A549 (cell line): ENCODE measurements at regions not wholly inside any gene's neighbourhood (a gene's known extent, or its start where the extent isn't known, plus 50 kb on each side); places are given as distances from the start of the nearest gene placed in this dataset.

ENCODE experiments used
- CTCF ChIP-seq: fragments of >200 bp; sonication (Bioruptor Twin); formaldehyde crosslinking; IDR thresholded peaks from 3 replicates; pipeline ENCODE4 v1.5.1; 2016
- ESRRA ChIP-seq: fragments of 150-350 bp; IDR thresholded peaks from 2 replicates; pipeline ENCODE4 v1.6.1; 2014; ENCODE audit warnings: mild to moderate bottlenecking, low read length, borderline replicate concordance
- HES2 ChIP-seq: fragments of >200 bp; sonication (Bioruptor Twin); formaldehyde crosslinking; IDR thresholded peaks from 2 replicates; pipeline ENCODE4 v1.6.1; 2016
- KDM5A ChIP-seq: fragments of 200-600 bp; sonication (generic); IDR thresholded peaks from 2 replicates; pipeline ENCODE4 v1.6.1; 2016; ENCODE audit warnings: antibody characterized with exemption, mild to moderate bottlenecking
- MAX ChIP-seq: IDR thresholded peaks from 2 replicates; pipeline ENCODE4 v1.6.1; 2012
- PBX3 ChIP-seq: IDR thresholded peaks from 2 replicates; pipeline ENCODE4 v1.6.1; 2012
- RAD21 ChIP-seq, 2 experiments: fragments of >200 bp in 1 of 2; sonication (Bioruptor Twin) in 1 of 2; formaldehyde crosslinking in 1 of 2; IDR thresholded peaks in 1 of 2; conservative IDR thresholded peaks in 1 of 2; 2 replicates in 1 of 2; 3 replicates in 1 of 2; pipeline ENCODE4 v1.6.1; 2012 to 2018; ENCODE audit warnings: inconsistent platforms in 1 of 2
- RCOR1 ChIP-seq: fragments of 150-350 bp; IDR thresholded peaks from 2 replicates; pipeline ENCODE4 v1.6.1; 2014; ENCODE audit warnings: antibody characterized with exemption, low read length, low read depth
- SREBF2 ChIP-seq: fragments of 450-650 bp; IDR thresholded peaks from 2 replicates; pipeline ENCODE4 v1.6.1; 2014; ENCODE audit warnings: mild to moderate bottlenecking, moderate library complexity
- USF2 ChIP-seq: fragments of 450-650 bp; IDR thresholded peaks from 2 replicates; pipeline ENCODE4 v1.6.1; 2014; ENCODE audit warnings: antibody characterized with exemption

- TF ChIP-seq CTCF (no peak), SREBF2 (no peak), MAX (peak; percentile 43; the same call in 1 of the 2 replicates), RAD21 (conservative IDR thresholded peaks at IDR 0.05 in 1 of 2, IDR thresholded peaks at IDR 0.05 in 1 of 2) (peak; percentile 22 to 29; a peak in 2 of 5 replicates), HES2 (no peak), KDM5A (no peak), RCOR1 (no peak), USF2 (no peak), PBX3 (no peak), ESRRA (no peak)
Measured at GRCh38 chr10:58023341-58024073, 244.2 kb downstream of the IPMK start.
